GM23338 (cell line): ENCODE measurements at regions not wholly inside any gene's neighbourhood (a gene's known extent, or its start where the extent isn't known, plus 50 kb on each side); places are given as distances from the start of the nearest gene placed in this dataset.
A peak's percentile ranks its signal among the peaks of the same experiment; 100 is the strongest.

Experiments used
- ATAC-seq: fragments of 200-7000 bp; cut with Tn5 transposase; 3 replicates; pipeline ENCODE4 v1.9.1; 2020
- DNase-seq: peaks from one replicate; pipeline ENCODE4 v3.0.0-alpha.2; 2015; ENCODE audit warnings: low spot score
- H2AFZ ChIP-seq: fragments of 200-600 bp; sonication (generic); 2 replicates; pipeline ENCODE4 v1.8.0; 2016; ENCODE audit warnings: antibody characterized with exemption, mild to moderate bottlenecking, moderate library complexity
- H3F3A ChIP-seq: fragments of 200-600 bp; sonication (generic); replicated peaks from 2 replicates; pipeline ENCODE4 v1.8.0; 2017; ENCODE audit warnings: antibody characterized with exemption, mixed run types, low read depth
- H3K27ac ChIP-seq: fragments of 200-600 bp; sonication (generic); 2 replicates; pipeline ENCODE4 v1.6.1; 2016; ENCODE audit warnings: low read depth
- H3K27me3 ChIP-seq: fragments of 200-600 bp; sonication (generic); 2 replicates; pipeline ENCODE4 v1.8.0; 2016; ENCODE audit warnings: mild to moderate bottlenecking, mixed run types, moderate library complexity; ENCODE audit not compliant: insufficient read depth
- H3K36me3 ChIP-seq: fragments of 200-600 bp; sonication (generic); 2 replicates; pipeline ENCODE4 v1.8.0; 2016; ENCODE audit warnings: mild to moderate bottlenecking; ENCODE audit not compliant: insufficient read depth
- H3K4me1 ChIP-seq: fragments of 200-600 bp; sonication (generic); 2 replicates; pipeline ENCODE4 v1.8.0; 2016; ENCODE audit warnings: mild to moderate bottlenecking, moderate library complexity; ENCODE audit not compliant: insufficient read depth
- H3K4me2 ChIP-seq: fragments of 200-600 bp; sonication (generic); 2 replicates; pipeline ENCODE4 v1.7.1; 2017; ENCODE audit warnings: mixed run types
- H3K4me3 ChIP-seq: fragments of 200-600 bp; sonication (generic); 2 replicates; pipeline ENCODE4 v1.6.1; 2016; ENCODE audit warnings: mixed run types
- H3K79me2 ChIP-seq: fragments of 200-600 bp; sonication (generic); replicated peaks from 2 replicates; pipeline ENCODE4 v1.8.0; 2017; ENCODE audit warnings: mild to moderate bottlenecking; ENCODE audit not compliant: insufficient read depth
- H3K9me2 ChIP-seq: fragments of 200-600 bp; sonication (generic); 2 replicates; pipeline ENCODE4 v1.8.0; 2017; ENCODE audit not compliant: insufficient read depth
- H4K20me1 ChIP-seq: fragments of 200-600 bp; sonication (generic); replicated peaks from 2 replicates; pipeline ENCODE4 v1.8.0; 2017; ENCODE audit warnings: mild to moderate bottlenecking; ENCODE audit not compliant: insufficient read depth
- H3K27ac Mint-ChIP-seq: 2 replicates; pipeline ENCODE4 v1.8.0; 2020; ENCODE audit warnings: inconsistent platforms, mild to moderate bottlenecking, moderate library complexity, mixed read lengths
- H3K27me3 Mint-ChIP-seq: 3 replicates; pipeline ENCODE4 v1.8.0; 2022; ENCODE audit warnings: low read depth, mild to moderate bottlenecking, moderate library complexity, mixed read lengths, inconsistent platforms; ENCODE audit not compliant: insufficient read depth, poor library complexity
- H3K36me3 Mint-ChIP-seq: 3 replicates; pipeline ENCODE4 v1.8.0; 2021; ENCODE audit warnings: low read depth, mild to moderate bottlenecking, inconsistent platforms, moderate library complexity, mixed read lengths
- H3K4me1 Mint-ChIP-seq: 3 replicates; pipeline ENCODE4 v1.8.0; 2020; ENCODE audit warnings: mild to moderate bottlenecking, inconsistent platforms, mixed read lengths
- H3K4me3 Mint-ChIP-seq: 3 replicates; pipeline ENCODE4 v1.8.0; 2021; ENCODE audit warnings: moderate library complexity, mild to moderate bottlenecking, inconsistent platforms, mixed read lengths
- H3K9me3 Mint-ChIP-seq: 3 replicates; pipeline ENCODE4 v1.8.0; 2020; ENCODE audit warnings: moderate library complexity, mild to moderate bottlenecking, inconsistent platforms, mixed read lengths
- CREB1 ChIP-seq: fragments of 250-450 bp; sonication (Bioruptor Pico); IDR thresholded peaks from 2 replicates; pipeline ENCODE4 v1.5.0; 2020; ENCODE audit warnings: low read depth, mild to moderate bottlenecking, moderate library complexity
- ETS1 ChIP-seq: IDR thresholded peaks from 2 replicates; pipeline ENCODE4 v1.6.1; 2016; ENCODE audit warnings: antibody characterized with exemption
- EZH2 ChIP-seq: fragments of 200-600 bp; sonication (generic); IDR thresholded peaks from one replicate; pipeline ENCODE4 v1.8.0; 2017; ENCODE audit warnings: antibody characterized with exemption, mild to moderate bottlenecking, low read depth; ENCODE audit not compliant: unreplicated experiment
- JUNB ChIP-seq: IDR thresholded peaks from one replicate; pipeline ENCODE4 v1.6.1; 2016; ENCODE audit warnings: antibody characterized with exemption; ENCODE audit not compliant: unreplicated experiment
- NANOG ChIP-seq: IDR thresholded peaks from 2 replicates; pipeline ENCODE4 v1.6.1; 2016; ENCODE audit warnings: antibody characterized with exemption, borderline replicate concordance
- POLR2AphosphoS5 ChIP-seq: IDR thresholded peaks from 2 replicates; pipeline ENCODE4 v1.6.1; 2016; ENCODE audit warnings: antibody characterized with exemption, low read depth
- STAT1 ChIP-seq: IDR thresholded peaks from one replicate; pipeline ENCODE4 v1.6.1; 2016; ENCODE audit warnings: antibody characterized with exemption; ENCODE audit not compliant: unreplicated experiment
- TF ChIP-seq, protein P1 (sequence below): fragments of 250-450 bp; sonication (Bioruptor Pico); IDR thresholded peaks from 2 replicates; pipeline ENCODE4 v1.5.0; 2020; ENCODE audit warnings: mild to moderate bottlenecking, moderate library complexity

GRCh38 chr4:110849461-110849860 lies 226.6 kb upstream of the PITX2 start (continued):
- TF ChIP-seq POLR2AphosphoS5, result no peak
- no peak for TF ChIP-seq ETS1
- no peak for TF ChIP-seq NANOG
- no peak for TF ChIP-seq CREB1 (CRISPR knock-in tag)

DNA sequence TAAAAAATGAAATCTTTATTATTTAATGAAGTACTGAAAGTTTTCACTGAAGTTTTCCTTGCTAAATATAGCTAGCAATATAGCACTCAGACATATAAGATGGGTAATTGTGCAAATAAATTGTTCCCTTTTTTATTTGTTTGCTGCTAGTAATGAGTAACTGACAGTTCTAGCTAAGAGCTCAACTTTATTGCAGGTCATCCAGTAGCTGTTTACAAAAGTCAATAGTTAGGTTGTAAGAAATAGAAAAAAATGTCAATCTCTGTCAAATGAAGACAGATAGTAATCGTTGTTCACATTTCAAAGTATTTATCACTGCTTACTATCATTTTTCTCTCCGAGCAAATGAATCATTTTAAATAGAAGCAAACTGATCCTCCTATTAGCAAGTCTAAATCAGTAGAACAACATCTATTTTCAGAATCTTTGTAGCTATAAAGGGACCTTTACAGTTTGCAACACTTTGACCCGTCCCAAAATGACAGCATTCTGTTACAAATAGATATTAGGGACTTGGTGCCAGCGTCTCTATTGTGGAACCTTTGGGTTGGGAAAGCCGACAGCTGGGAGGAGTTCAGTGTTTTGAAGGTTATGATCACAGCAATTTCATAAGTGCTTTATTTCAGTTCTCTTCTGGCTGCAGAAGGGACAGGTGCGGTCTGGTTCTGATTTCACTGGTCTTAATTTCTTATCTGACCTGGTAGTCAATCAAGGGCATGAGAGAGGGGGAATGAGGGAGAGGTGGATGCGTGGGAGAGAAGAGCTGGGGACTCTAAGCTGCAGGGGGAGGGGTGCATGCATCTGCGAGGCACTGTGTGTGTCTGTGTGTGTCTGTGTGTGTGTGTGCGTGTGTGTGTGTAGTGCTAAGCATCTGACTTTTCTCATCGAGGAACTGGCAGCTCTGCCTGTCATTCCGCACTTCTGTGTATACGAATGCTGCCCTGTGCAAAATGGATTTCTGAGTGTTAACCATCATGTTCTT lies 227.9 kb upstream of the PITX2 start:
- Mint-ChIP-seq H3K27me3 (peaks cover 6% of the 10 kb centered on the region), H3K4me1 (peaks cover 4% of the 10 kb centered on the region), H3K9me3 (no peaks in the 10 kb centered on the region), H3K4me3 (no peak overlapping the region), H3K27ac (no peak overlapping the region), H3K36me3 (no peaks in the 10 kb centered on the region)
- H3K27ac ChIP-seq, result no peak overlapping the region
- no peaks in the 10 kb centered on the region for H3K79me2 ChIP-seq
- H3K9me2 ChIP-seq, result no peaks in the 10 kb centered on the region
- no peaks in the 10 kb centered on the region for H3F3A ChIP-seq
- no peak for TF ChIP-seq NANOG
- no peak for TF ChIP-seq EZH2
- TF ChIP-seq, protein P1, sequence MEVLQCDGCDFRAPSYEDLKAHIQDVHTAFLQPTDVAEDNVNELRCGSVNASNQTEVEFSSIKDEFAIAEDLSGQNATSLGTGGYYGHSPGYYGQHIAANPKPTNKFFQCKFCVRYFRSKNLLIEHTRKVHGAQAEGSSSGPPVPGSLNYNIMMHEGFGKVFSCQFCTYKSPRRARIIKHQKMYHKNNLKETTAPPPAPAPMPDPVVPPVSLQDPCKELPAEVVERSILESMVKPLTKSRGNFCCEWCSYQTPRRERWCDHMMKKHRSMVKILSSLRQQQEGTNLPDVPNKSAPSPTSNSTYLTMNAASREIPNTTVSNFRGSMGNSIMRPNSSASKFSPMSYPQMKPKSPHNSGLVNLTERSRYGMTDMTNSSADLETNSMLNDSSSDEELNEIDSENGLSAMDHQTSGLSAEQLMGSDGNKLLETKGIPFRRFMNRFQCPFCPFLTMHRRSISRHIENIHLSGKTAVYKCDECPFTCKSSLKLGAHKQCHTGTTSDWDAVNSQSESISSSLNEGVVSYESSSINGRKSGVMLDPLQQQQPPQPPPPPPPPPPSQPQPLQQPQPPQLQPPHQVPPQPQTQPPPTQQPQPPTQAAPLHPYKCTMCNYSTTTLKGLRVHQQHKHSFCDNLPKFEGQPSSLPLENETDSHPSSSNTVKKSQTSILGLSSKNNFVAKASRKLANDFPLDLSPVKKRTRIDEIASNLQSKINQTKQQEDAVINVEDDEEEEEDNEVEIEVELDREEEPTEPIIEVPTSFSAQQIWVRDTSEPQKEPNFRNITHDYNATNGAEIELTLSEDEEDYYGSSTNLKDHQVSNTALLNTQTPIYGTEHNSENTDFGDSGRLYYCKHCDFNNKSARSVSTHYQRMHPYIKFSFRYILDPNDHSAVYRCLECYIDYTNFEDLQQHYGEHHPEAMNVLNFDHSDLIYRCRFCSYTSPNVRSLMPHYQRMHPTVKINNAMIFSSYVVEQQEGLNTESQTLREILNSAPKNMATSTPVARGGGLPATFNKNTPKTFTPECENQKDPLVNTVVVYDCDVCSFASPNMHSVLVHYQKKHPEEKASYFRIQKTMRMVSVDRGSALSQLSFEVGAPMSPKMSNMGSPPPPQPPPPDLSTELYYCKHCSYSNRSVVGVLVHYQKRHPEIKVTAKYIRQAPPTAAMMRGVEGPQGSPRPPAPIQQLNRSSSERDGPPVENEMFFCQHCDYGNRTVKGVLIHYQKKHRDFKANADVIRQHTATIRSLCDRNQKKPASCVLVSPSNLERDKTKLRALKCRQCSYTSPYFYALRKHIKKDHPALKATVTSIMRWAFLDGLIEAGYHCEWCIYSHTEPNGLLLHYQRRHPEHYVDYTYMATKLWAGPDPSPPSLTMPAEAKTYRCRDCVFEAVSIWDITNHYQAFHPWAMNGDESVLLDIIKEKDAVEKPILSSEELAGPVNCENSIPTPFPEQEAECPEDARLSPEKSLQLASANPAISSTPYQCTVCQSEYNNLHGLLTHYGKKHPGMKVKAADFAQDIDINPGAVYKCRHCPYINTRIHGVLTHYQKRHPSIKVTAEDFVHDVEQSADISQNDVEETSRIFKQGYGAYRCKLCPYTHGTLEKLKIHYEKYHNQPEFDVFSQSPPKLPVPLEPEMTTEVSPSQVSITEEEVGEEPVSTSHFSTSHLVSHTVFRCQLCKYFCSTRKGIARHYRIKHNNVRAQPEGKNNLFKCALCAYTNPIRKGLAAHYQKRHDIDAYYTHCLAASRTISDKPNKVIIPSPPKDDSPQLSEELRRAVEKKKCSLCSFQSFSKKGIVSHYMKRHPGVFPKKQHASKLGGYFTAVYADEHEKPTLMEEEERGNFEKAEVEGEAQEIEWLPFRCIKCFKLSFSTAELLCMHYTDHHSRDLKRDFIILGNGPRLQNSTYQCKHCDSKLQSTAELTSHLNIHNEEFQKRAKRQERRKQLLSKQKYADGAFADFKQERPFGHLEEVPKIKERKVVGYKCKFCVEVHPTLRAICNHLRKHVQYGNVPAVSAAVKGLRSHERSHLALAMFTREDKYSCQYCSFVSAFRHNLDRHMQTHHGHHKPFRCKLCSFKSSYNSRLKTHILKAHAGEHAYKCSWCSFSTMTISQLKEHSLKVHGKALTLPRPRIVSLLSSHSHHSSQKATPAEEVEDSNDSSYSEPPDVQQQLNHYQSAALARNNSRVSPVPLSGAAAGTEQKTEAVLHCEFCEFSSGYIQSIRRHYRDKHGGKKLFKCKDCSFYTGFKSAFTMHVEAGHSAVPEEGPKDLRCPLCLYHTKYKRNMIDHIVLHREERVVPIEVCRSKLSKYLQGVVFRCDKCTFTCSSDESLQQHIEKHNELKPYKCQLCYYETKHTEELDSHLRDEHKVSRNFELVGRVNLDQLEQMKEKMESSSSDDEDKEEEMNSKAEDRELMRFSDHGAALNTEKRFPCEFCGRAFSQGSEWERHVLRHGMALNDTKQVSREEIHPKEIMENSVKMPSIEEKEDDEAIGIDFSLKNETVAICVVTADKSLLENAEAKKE (CRISPR knock-in tag), result no peak
- no peak for TF ChIP-seq JUNB
- no peak for TF ChIP-seq STAT1
- no peak for TF ChIP-seq CREB1 (CRISPR knock-in tag)
- TF ChIP-seq ETS1, result no peak
- no peak for TF ChIP-seq POLR2AphosphoS5
- H3K4me2 ChIP-seq, result no peak overlapping the region
- DNase-seq (peak; percentile 14), ATAC-seq (no peak)
- H4K20me1 ChIP-seq, result no peaks in the 10 kb centered on the region
- no peaks in the 10 kb centered on the region for H3K36me3 ChIP-seq
- no peak overlapping the region for H2AFZ ChIP-seq
- no peaks in the 10 kb centered on the region for H3K27me3 ChIP-seq
- H3K4me3 ChIP-seq, result no peak overlapping the region
- H3K4me1 ChIP-seq, result no peaks in the 10 kb centered on the region
